HG03139 (cell line): ENCODE measurements at regions not wholly inside any gene's neighbourhood (a gene's known extent, or its start where the extent isn't known, plus 50 kb on each side); places are given as distances from the start of the nearest gene placed in this dataset.

Experiments used
- ATAC-seq: cut with Tn5 transposase; IDR thresholded peaks from one replicate; pipeline ENCODE4 v1.9.1; 2021; ENCODE audit not compliant: unreplicated experiment

DNA sequence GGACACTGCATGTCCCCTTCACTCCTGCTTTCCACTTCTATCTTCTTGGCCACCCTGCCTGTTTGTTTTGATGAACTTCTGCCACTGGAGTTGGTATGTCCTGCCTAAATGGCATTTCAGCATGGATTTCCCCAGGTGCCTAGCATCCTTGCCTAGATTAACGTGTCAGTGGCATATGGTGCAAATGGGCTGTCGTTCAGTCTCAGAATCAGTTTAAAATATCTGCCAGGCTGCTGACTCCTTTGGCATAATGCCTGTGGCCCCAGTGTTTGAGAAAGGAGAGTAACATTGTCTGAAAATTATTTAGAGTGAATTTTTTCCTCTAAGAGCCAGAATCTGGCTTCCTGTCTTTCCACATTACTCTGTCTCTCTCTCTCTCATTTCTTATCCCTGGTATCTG, 64.9 kb upstream of the BARHL2 start:
- ATAC-seq: no peak

DNA sequence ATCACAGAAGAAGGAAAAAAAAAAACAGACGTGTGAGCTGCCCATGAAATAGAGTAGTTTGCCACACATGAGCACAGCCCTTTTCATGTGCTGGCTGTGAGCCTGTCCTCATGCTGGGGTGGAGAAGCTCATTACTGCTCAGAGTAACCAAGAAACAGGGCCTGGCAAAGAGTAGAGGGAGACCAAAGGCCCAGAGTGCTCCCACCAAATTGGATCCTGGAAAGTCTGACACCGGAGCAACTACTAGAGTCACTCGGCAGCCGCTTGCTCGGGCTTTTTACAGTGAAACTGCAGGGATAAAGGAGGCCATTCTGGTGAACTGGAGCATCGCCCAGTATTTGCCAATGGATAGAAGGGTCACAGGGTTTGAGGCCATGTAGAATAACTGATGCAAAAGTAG, 64.4 kb upstream of the BARHL2 start:
- no peak for ATAC-seq

DNA sequence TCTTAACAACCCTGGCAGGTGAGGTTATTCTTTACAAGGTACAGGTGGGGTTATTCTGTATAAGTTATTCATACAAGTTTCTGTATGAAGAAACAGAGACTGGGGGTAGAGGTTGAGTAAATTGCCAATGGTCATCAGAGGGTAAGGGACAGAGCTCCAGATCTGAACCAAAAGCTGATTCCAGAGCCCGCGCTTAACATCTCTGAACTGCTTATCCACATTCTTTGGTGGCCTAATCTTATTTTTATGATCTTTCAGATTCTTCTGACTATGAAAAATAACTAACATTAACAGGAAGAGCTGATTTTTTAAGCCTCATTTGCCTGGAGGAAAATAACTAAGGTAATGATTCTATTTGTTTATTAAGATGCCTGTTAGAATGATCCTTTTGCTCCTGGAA, 63.9 kb upstream of the BARHL2 start:
- no peak for ATAC-seq

DNA sequence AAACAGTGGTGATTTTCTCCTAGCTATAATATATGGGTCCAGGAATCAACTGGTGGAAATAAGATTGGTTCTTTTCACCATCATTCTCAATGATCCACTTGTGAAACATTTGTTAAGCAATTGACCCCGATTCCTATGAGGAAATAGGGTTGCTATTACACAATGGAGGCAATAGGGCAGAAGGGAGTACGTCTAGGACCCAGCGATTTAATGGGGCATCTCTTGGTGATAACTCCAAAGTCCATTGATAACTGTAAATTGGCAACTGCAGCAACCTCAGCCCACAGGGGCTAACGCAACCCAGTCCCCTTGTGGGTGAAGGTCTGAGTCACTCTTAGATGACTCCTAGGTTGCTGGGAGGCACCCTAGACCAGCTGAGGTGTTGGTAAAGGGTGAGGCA, 62.5 kb upstream of the BARHL2 start:
- no peak for ATAC-seq

DNA sequence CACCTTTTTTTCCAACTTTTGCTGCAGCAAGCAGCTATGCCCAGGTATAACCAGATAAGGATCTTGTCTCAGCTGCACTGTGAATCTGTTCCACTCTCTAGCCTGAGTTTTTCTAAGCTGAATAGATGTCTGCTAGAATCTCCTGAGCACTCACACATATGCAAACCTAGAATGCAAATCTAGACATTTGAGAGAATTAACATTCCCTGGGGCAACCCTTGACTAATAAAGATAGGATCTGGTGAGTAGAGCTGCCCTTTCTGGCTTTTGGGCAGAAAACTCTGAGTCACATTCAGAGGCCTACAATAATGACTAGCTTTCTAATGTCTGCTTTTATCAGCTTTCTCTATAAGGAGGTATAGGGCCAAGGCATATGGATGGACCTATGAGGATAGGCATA, 61.4 kb upstream of the BARHL2 start:
- ATAC-seq: no peak

DNA sequence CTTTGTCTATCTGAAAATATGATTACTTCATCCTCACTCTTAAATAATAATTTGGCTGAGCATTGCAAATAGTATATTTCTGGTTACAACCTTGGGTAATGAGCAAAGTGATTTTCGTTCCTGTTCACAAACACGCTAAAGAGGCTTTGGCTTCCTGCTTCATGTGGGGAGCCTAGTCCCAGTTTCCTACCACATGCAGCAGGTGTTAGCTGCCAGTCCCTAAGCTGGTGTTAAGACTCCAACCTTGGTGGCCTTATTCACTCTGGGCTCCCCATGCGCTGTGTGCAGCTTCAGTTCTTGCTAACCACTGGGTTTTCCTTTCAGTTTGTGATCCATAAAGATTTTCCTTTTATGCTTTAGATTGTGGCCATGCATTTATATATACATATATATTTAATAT, 56.7 kb upstream of the BARHL2 start:
- ATAC-seq: no peak

DNA sequence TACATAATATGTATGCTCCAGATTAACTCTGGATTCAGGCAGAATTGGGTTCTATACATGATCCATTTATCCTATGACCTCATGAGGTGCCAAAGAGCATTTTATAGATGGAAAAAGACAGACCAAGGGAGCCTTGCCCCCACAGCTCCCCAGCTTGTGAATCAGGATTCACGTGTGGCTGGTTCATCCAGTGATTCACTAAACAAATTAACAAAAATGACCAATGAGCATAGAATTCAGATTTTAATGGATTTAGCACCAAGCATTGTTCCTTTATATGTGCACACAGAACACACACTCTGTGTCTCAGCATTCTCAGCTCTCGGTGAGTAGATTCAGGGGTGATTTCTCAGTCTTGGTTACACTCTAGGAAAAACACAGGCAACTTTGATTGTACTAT, 51.7 kb upstream of the BARHL2 start:
- no peak for ATAC-seq

DNA sequence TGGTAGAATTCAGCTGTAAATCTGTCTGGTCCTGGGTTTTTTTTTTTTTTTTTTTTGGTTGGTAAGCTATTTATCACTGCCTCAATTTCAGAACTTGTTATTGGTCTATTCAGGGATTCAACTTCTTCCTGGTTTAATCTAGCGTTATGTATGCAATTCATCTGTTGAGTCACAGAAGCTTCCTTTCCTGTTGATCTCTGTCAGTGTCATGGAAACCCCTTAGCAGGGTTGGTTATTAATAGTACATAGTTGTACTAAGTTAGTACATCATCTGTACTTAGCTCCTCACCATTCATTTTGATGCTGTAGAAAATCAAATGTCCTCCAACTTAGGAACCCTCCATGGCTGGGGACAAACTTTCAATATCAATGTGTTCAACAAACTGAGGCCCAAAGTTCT, 51.0 kb upstream of the BARHL2 start:
- ATAC-seq: no peak
